Panc1 (cell line): ENCODE measurements at regions not wholly inside any gene's neighbourhood (a gene's known extent, or its start where the extent isn't known, plus 50 kb on each side); places are given as distances from the start of the nearest gene placed in this dataset.

Source experiments
- ATAC-seq: fragments of 200-7000 bp; cut with Tn5 transposase; 2 replicates; pipeline ENCODE4 v1.9.1; 2020; ENCODE audit warnings: mild to moderate bottlenecking, moderate library complexity
- BruUV-seq: library from RNA; stranded (reverse); fragments of 400-500 nt; replicated peaks from 2 replicates; lab custom pipeline; 2021; lab: Mats Ljungman, UMichigan
- CTCF ChIA-PET: fragments of 300-600 bp; sonication (Branson Sonifier 250); formaldehyde crosslinking; loops from one replicate; lab custom pipeline; 2022; ENCODE audit warnings: antibody characterized with exemption; lab: Charles Lee
- POLR2A ChIA-PET: fragments of 300-600 bp; sonication (Branson Sonifier 250); formaldehyde crosslinking; loops from one replicate; lab custom pipeline; 2022; ENCODE audit warnings: antibody characterized with exemption; lab: Charles Lee
- DNase-seq: peaks from one replicate; pipeline ENCODE4 v3.0.0-alpha.2; 2010; ENCODE audit warnings: low read depth, low spot score
- H3K27ac ChIP-seq: 2 replicates; pipeline ENCODE4 v1.5.1; 2011; ENCODE audit warnings: mild to moderate bottlenecking, low read length, inconsistent platforms
- H3K27me3 ChIP-seq: fragments of 200-500 bp; sonication (Bioruptor generic); 2 replicates; pipeline ENCODE4 v1.6.0; 2014; ENCODE audit warnings: low read length, inconsistent platforms; ENCODE audit not compliant: control insufficient read depth, insufficient read depth
- H3K36me3 ChIP-seq: fragments of 200-500 bp; sonication (Bioruptor generic); 2 replicates; pipeline ENCODE4 v1.5.1; 2014; ENCODE audit warnings: inconsistent platforms, mild to moderate bottlenecking, low read length, moderate library complexity; ENCODE audit not compliant: control insufficient read depth, insufficient read depth
- H3K4me1 ChIP-seq: 2 replicates; pipeline ENCODE4 v1.5.1; 2011; ENCODE audit warnings: inconsistent platforms, mild to moderate bottlenecking, low read length, moderate library complexity; ENCODE audit not compliant: control insufficient read depth, insufficient read depth
- H3K4me3 ChIP-seq, 2 experiments: 2 replicates each; pipeline ENCODE4 v1.5.1; 2011 to 2012; ENCODE audit warnings: low read depth in 2 of 2, low read length in 2 of 2, mild to moderate bottlenecking in 2 of 2, inconsistent platforms in 1 of 2, moderate library complexity in 1 of 2
- H3K9me3 ChIP-seq: fragments of 200-500 bp; sonication (Bioruptor generic); 2 replicates; pipeline ENCODE4 v1.5.1; 2014; ENCODE audit warnings: low read depth, mild to moderate bottlenecking, inconsistent platforms, low read length, moderate library complexity; ENCODE audit not compliant: control insufficient read depth, insufficient read depth
- CTCF ChIP-seq: fragments of 450-650 bp; IDR thresholded peaks from 2 replicates; pipeline ENCODE4 v1.5.1; 2017; ENCODE audit warnings: mild to moderate bottlenecking
- POLR2AphosphoS5 ChIP-seq: IDR thresholded peaks from 2 replicates; pipeline ENCODE4 v1.6.1; 2012; ENCODE audit warnings: mild to moderate bottlenecking, low read depth, low read length, moderate library complexity
- REST ChIP-seq, 2 experiments: IDR thresholded peaks; 2 replicates each; pipeline ENCODE4 v1.6.1; 2011 to 2012; ENCODE audit warnings: low read depth in 2 of 2, control low read depth in 1 of 2, low read length in 1 of 2, mild to moderate bottlenecking in 1 of 2, moderate library complexity in 1 of 2; ENCODE audit not compliant: insufficient read depth in 1 of 2
- SIN3A ChIP-seq: IDR thresholded peaks from 2 replicates; pipeline ENCODE4 v1.6.1; 2012; ENCODE audit warnings: low read depth, mild to moderate bottlenecking, low read length, moderate library complexity, borderline replicate concordance; ENCODE audit not compliant: insufficient read depth
- TCF7L2 ChIP-seq: IDR thresholded peaks from 2 replicates; pipeline ENCODE4 v1.6.1; 2011; ENCODE audit warnings: mild to moderate bottlenecking, low read depth, low read length, inconsistent platforms
- in situ Hi-C: cut with HindIII; loops from 2 replicates; pipeline ENCODE4 v1.10.0; 2016; ENCODE audit warnings: low sequenced_read_pairs, low pct_unique_long_range_greater_than_20kb
- intact Hi-C: fragments of 100-400 bp; cut with micrococcal nuclease; formaldehyde crosslinking; loops from one replicate; pipeline ENCODE4 v1.10.0; 2022; ENCODE audit not compliant: unreplicated experiment

GRCh38 chr16:8026450-8026849 lies 563.9 kb downstream of the TMEM114 start:
- intact Hi-C loops: no loop called here
- no peak overlapping the region for H3K4me3 ChIP-seq
- DNase-seq (no peak), ATAC-seq (no peak)
- ChIA-PET POLR2A (no interaction called here), CTCF (no interaction called here)
- H3K27me3 ChIP-seq: no peaks in the 10 kb centered on the region
- TF ChIP-seq REST (IDR thresholded peaks at IDR 0.05; ENCODE audit: insufficient read depth in 1 of 2, low read depth in 2 of 2, low read length in 1 of 2) (peak; percentile 82 to 83), TCF7L2 (no peak), SIN3A (no peak), POLR2AphosphoS5 (no peak), CTCF (no peak; the same call in 1 of the 2 replicates)
- no peak overlapping the region for H3K27ac ChIP-seq
- BruUV-seq: no TSS peak
- no peaks in the 10 kb centered on the region for H3K9me3 ChIP-seq
- H3K36me3 ChIP-seq: no peaks in the 10 kb centered on the region
- in situ Hi-C loops: no loop called here
- no peaks in the 10 kb centered on the region for H3K4me1 ChIP-seq

- Histone ChIP-seq H3K27ac (no peak overlapping the region), H3K27me3 (no peaks in the 10 kb centered on the region), H3K9me3 (no peaks in the 10 kb centered on the region), H3K4me3 (no peak overlapping the region), H3K36me3 (no peaks in the 10 kb centered on the region), H3K4me1 (no peaks in the 10 kb centered on the region)
- BruUV-seq: no TSS peak
- no peak for ATAC-seq
- in situ Hi-C loops (no loop called here), intact Hi-C loops (no loop called here)
- POLR2A ChIA-PET: no interaction called here
- DNase-seq: no peak
- TF ChIP-seq REST (IDR thresholded peaks at IDR 0.05; ENCODE audit: insufficient read depth in 1 of 2, low read depth in 2 of 2, low read length in 1 of 2): no peak
- TF ChIP-seq CTCF: no peak
- no peak for TF ChIP-seq POLR2AphosphoS5
- TF ChIP-seq TCF7L2: no peak
- CTCF ChIA-PET: no interaction called here
Measured at GRCh38 chr16:8023326-8023725, 567.0 kb downstream of the TMEM114 start.
